SK-N-SH treated with all-trans-retinoic acid at 6 μM for 48 hours (cell line): ENCODE measurements at regions not wholly inside any gene's neighbourhood (a gene's known extent, or its start where the extent isn't known, plus 50 kb on each side); places are given as distances from the start of the nearest gene placed in this dataset.

Experiments used
- ATAC-seq: fragments of 200-7000 bp; cut with Tn5 transposase; 3 replicates; pipeline ENCODE4 v1.9.1; 2020; ENCODE audit warnings: mild to moderate bottlenecking, moderate library complexity
- ARNTL ChIP-seq: fragments of 450-650 bp; formaldehyde crosslinking; IDR thresholded peaks from 2 replicates; pipeline ENCODE4 v1.5.0; 2020; ENCODE audit warnings: low read depth, mild to moderate bottlenecking, moderate library complexity, borderline replicate concordance
- BACH2 ChIP-seq: fragments of 250-450 bp; sonication (Bioruptor Pico); IDR thresholded peaks from 2 replicates; pipeline ENCODE4 v1.9.0; 2021; ENCODE audit warnings: mild to moderate bottlenecking, borderline replicate concordance
- ESRRG ChIP-seq: fragments of 250-450 bp; sonication (Bioruptor Pico); IDR thresholded peaks from 2 replicates; pipeline ENCODE4 v1.6.1; 2021; ENCODE audit warnings: mild to moderate bottlenecking
- GLIS3 ChIP-seq: fragments of 250-450 bp; sonication (Bioruptor Pico); IDR thresholded peaks from 2 replicates; pipeline ENCODE4 v1.5.0; 2020; ENCODE audit warnings: mild to moderate bottlenecking, moderate library complexity
- ISL1 ChIP-seq: fragments of 250-450 bp; sonication (Bioruptor Pico); IDR thresholded peaks from 2 replicates; pipeline ENCODE4 v2.1.2; 2022; ENCODE audit warnings: mild to moderate bottlenecking, moderate library complexity
- OSR1 ChIP-seq: fragments of 250-450 bp; sonication (Bioruptor Pico); IDR thresholded peaks from 2 replicates; pipeline ENCODE4 v1.8.0; 2022; ENCODE audit warnings: moderate library complexity, mild to moderate bottlenecking, inconsistent platforms
- PATZ1 ChIP-seq: fragments of 250-450 bp; sonication (Bioruptor Pico); IDR thresholded peaks from 2 replicates; pipeline ENCODE4 v1.8.0; 2020; ENCODE audit warnings: mild to moderate bottlenecking, moderate library complexity, borderline replicate concordance
- PPARA ChIP-seq: fragments of 250-450 bp; sonication (Bioruptor Pico); IDR thresholded peaks from 2 replicates; pipeline ENCODE4 v1.5.0; 2020; ENCODE audit warnings: mild to moderate bottlenecking, borderline replicate concordance
- RARB ChIP-seq: fragments of 250-450 bp; sonication (Bioruptor Pico); IDR thresholded peaks from 2 replicates; pipeline ENCODE4 v1.8.0; 2021; ENCODE audit warnings: mild to moderate bottlenecking, moderate library complexity
- TCF4 ChIP-seq: fragments of 250-450 bp; sonication (Bioruptor Pico); IDR thresholded peaks from 2 replicates; pipeline ENCODE4 v1.8.0; 2021; ENCODE audit warnings: mild to moderate bottlenecking, moderate library complexity, borderline replicate concordance
- TOX ChIP-seq: fragments of 250-450 bp; sonication (Bioruptor Pico); IDR thresholded peaks from 2 replicates; pipeline ENCODE4 v1.8.0; 2021; ENCODE audit warnings: mild to moderate bottlenecking, moderate library complexity, borderline replicate concordance
- TSHZ2 ChIP-seq: fragments of 250-450 bp; sonication (Bioruptor Pico); IDR thresholded peaks from 2 replicates; pipeline ENCODE4 v1.5.0; 2020; ENCODE audit warnings: mild to moderate bottlenecking, moderate library complexity
- ZC3H10 ChIP-seq: fragments of 250-450 bp; sonication (Bioruptor Pico); IDR thresholded peaks from 2 replicates; pipeline ENCODE4 v1.5.1; 2021; ENCODE audit warnings: mild to moderate bottlenecking, moderate library complexity
- ZFP30 ChIP-seq: fragments of 450-650 bp; formaldehyde crosslinking; IDR thresholded peaks from 2 replicates; pipeline ENCODE4 v1.5.0; 2022; ENCODE audit warnings: mild to moderate bottlenecking, moderate library complexity
- ZNF565 ChIP-seq: fragments of 450-650 bp; formaldehyde crosslinking; conservative IDR thresholded peaks from 2 replicates; pipeline ENCODE4 v1.5.0; 2020; ENCODE audit warnings: low read depth, mild to moderate bottlenecking, moderate library complexity
- ZNF70 ChIP-seq: fragments of 450-650 bp; formaldehyde crosslinking; IDR thresholded peaks from 2 replicates; pipeline ENCODE4 v1.5.0; 2020; ENCODE audit warnings: mild to moderate bottlenecking, moderate library complexity
- ZNF8 ChIP-seq: fragments of 450-650 bp; formaldehyde crosslinking; IDR thresholded peaks from 2 replicates; pipeline ENCODE4 v1.5.0; 2020; ENCODE audit warnings: mild to moderate bottlenecking, moderate library complexity
- TF ChIP-seq, protein P1 (sequence below): fragments of 250-450 bp; sonication (Bioruptor Pico); IDR thresholded peaks from 2 replicates; pipeline ENCODE4 v1.8.0; 2021; ENCODE audit warnings: low read depth, mild to moderate bottlenecking, moderate library complexity, borderline replicate concordance

- TF ChIP-seq RARB (CRISPR knock-in tag) (no peak), PPARA (CRISPR knock-in tag) (no peak), ZC3H10 (CRISPR knock-in tag) (no peak), ZNF8 (CRISPR knock-in tag) (no peak), PATZ1 (no peak), ZNF70 (CRISPR knock-in tag) (no peak), ESRRG (no peak), GLIS3 (CRISPR knock-in tag) (no peak), OSR1 (CRISPR knock-in tag) (no peak), BACH2 (no peak)
- TF ChIP-seq, protein P1, sequence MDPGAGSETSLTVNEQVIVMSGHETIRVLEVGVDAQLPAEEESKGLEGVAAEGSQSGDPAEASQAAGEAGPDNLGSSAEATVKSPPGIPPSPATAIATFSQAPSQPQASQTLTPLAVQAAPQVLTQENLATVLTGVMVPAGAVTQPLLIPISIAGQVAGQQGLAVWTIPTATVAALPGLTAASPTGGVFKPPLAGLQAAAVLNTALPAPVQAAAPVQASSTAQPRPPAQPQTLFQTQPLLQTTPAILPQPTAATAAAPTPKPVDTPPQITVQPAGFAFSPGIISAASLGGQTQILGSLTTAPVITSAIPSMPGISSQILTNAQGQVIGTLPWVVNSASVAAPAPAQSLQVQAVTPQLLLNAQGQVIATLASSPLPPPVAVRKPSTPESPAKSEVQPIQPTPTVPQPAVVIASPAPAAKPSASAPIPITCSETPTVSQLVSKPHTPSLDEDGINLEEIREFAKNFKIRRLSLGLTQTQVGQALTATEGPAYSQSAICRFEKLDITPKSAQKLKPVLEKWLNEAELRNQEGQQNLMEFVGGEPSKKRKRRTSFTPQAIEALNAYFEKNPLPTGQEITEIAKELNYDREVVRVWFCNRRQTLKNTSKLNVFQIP (CRISPR knock-in tag), result no peak
- no peak for ATAC-seq
These were observed 518.2 kb upstream of the ID4 start for GRCh38 chr6:19319005-19319404.

- no peak for TF ChIP-seq TOX
- no peak for TF ChIP-seq ZFP30
- TF ChIP-seq, protein P1 (CRISPR knock-in tag), result no peak
- TF ChIP-seq, all 23 proteins: peak for 0
- ATAC-seq, result no peak
These were observed 517.0 kb upstream of the ID4 start for GRCh38 chr6:19320111-19320581.

DNA sequence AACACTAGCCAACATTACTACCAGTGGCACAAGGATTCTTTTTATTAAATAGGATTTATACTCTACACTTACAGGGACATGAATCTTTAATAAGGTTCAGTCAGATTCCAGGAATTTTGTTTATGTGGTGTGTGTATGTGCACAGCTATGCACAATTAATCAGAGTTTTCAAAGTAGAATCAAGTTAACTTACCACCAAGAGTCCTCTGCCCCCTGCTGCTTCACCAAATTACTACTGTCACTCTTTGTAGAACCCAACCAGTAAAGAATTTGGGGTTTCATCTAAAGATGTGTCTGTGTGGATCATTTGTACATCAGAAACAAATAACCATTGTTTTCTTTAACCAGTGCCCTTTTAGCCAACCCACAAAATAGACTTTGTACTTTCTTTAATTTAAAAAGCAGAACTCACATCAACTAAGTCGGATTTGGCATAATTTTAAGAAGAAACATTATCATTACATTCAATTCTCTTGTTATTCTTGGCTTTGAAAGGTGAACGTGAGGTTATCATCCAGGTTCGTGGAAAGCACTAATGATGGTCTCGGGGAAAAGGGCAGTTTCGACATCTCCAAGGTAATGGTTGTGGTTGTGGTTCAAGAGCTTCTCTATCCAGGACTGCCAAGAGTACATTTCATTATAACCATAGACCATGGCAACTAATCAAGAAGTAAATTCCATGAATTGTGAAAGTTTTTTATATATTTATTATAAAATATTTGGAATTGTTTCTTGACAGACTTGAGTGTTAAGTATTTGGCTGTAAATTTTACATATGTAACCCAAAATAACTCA is 514.3 kb upstream of the ID4 start:
- ATAC-seq, result no peak
- TF ChIP-seq GLIS3 (CRISPR knock-in tag) (no peak), ARNTL (CRISPR knock-in tag) (no peak), ZNF565 (CRISPR knock-in tag) (no peak), TCF4 (CRISPR knock-in tag) (no peak), ZNF70 (CRISPR knock-in tag) (no peak), TSHZ2 (CRISPR knock-in tag) (no peak), ISL1 (CRISPR knock-in tag) (no peak), ZFP30 (no peak), RARB (CRISPR knock-in tag) (no peak), ESRRG (no peak)
- TF ChIP-seq, protein P1 (CRISPR knock-in tag), result no peak
- TF ChIP-seq, all 23 proteins: peak for 0
